Upper lobe of right lung (tissue), 1 donor: ENCODE measurements at regions not wholly inside any gene's neighbourhood (a gene's known extent, or its start where the extent isn't known, plus 50 kb on each side); places are given as distances from the start of the nearest gene placed in this dataset.

ENCODE experiments used
- ATAC-seq: fragments of 200-7000 bp; cut with Tn5 transposase; one replicate; pipeline ENCODE4 v1.9.1; 2020; ENCODE audit warnings: mild to moderate bottlenecking, moderate library complexity
- DNase-seq: peaks from one replicate; pipeline ENCODE4 v3.0.0-alpha.2; 2020
- H3K27ac ChIP-seq: fragments of 200-600 bp; one replicate; pipeline ENCODE4 v1.8.0; 2022
- H3K27me3 ChIP-seq: fragments of 200-600 bp; one replicate; pipeline ENCODE4 v1.8.0; 2022; ENCODE audit warnings: mild to moderate bottlenecking
- H3K36me3 ChIP-seq: fragments of 200-600 bp; one replicate; pipeline ENCODE4 v1.8.0; 2022
- H3K4me1 ChIP-seq: fragments of 200-600 bp; one replicate; pipeline ENCODE4 v1.8.0; 2022
- H3K4me3 ChIP-seq: fragments of 200-600 bp; one replicate; pipeline ENCODE4 v1.8.0; 2022; ENCODE audit warnings: mild to moderate bottlenecking
- H3K9me3 ChIP-seq: fragments of 200-600 bp; one replicate; pipeline ENCODE4 v1.8.0; 2022
- CTCF ChIP-seq: fragments of 200-600 bp; IDR thresholded peaks from one replicate; pipeline ENCODE4 v1.8.0; 2022; ENCODE audit warnings: antibody characterized with exemption
- intact Hi-C: fragments of 100-400 bp; cut with DNase I; formaldehyde crosslinking; loops from one replicate; pipeline ENCODE4 v1.11.0; 2022
- donor health status: DM: no; HTN: yes; CAD: no; lungs with severe emphysema.

- Histone ChIP-seq H3K9me3 (no peaks in the 10 kb centered on the region), H3K36me3 (no peaks in the 10 kb centered on the region), H3K27me3 (no peaks in the 10 kb centered on the region), H3K4me1 (no peaks in the 10 kb centered on the region), H3K27ac (no peak overlapping the region), H3K4me3 (no peak overlapping the region)
- ATAC-seq (no peak), DNase-seq (no peak)
- intact Hi-C loops: no loop called here
- TF ChIP-seq CTCF: no peak
Observed at GRCh38 chr9:32716425-32716824, 66.9 kb upstream of the TMEM215 start.

- Histone ChIP-seq H3K9me3 (no peaks in the 10 kb centered on the region), H3K36me3 (no peaks in the 10 kb centered on the region), H3K27ac (no peak overlapping the region), H3K4me1 (no peaks in the 10 kb centered on the region), H3K27me3 (no peaks in the 10 kb centered on the region), H3K4me3 (no peak overlapping the region)
- ATAC-seq: no peak
- intact Hi-C loops: no loop called here
- DNase-seq: no peak
- no peak for TF ChIP-seq CTCF
Observed at GRCh38 chr9:32716955-32717543, 66.3 kb upstream of the TMEM215 start.

GRCh38 chr9:32722704-32723103 lies 60.6 kb upstream of the TMEM215 start:
- TF ChIP-seq CTCF: no peak
- no peak overlapping the region for H3K27ac ChIP-seq
- H3K27me3 ChIP-seq: no peaks in the 10 kb centered on the region
- H3K36me3 ChIP-seq: no peaks in the 10 kb centered on the region
- ATAC-seq (no peak), DNase-seq (no peak)
- H3K4me1 ChIP-seq: no peaks in the 10 kb centered on the region
- H3K4me3 ChIP-seq: no peak overlapping the region
- H3K9me3 ChIP-seq: no peaks in the 10 kb centered on the region
- intact Hi-C loops: no loop called here

GRCh38 chr9:32723789-32724325 lies 59.5 kb upstream of the TMEM215 start:
- Histone ChIP-seq H3K9me3 (no peaks in the 10 kb centered on the region), H3K27ac (no peak overlapping the region), H3K27me3 (no peaks in the 10 kb centered on the region), H3K4me1 (no peaks in the 10 kb centered on the region), H3K4me3 (no peak overlapping the region), H3K36me3 (no peaks in the 10 kb centered on the region)
- no peak for ATAC-seq
- DNase-seq: no peak
- TF ChIP-seq CTCF: no peak
- intact Hi-C loops: no loop called here

- intact Hi-C loops: no loop called here
Observed at GRCh38 chr9:32725066-32725860, 58.1 kb upstream of the TMEM215 start.

More at GRCh38 chr9:32725066-32725860, 58.1 kb upstream of the TMEM215 start:
- H3K4me3 ChIP-seq: no peak overlapping the region
- no peaks in the 10 kb centered on the region for H3K27me3 ChIP-seq
- no peak overlapping the region for H3K27ac ChIP-seq
- ATAC-seq: no peak
- DNase-seq: no peak
- H3K9me3 ChIP-seq: no peaks in the 10 kb centered on the region
- no peak for TF ChIP-seq CTCF
- no peaks in the 10 kb centered on the region for H3K36me3 ChIP-seq
- no peaks in the 10 kb centered on the region for H3K4me1 ChIP-seq
